Thyroid gland (tissue), 4 donors: ENCODE measurements at regions not wholly inside any gene's neighbourhood (a gene's known extent, or its start where the extent isn't known, plus 50 kb on each side); places are given as distances from the start of the nearest gene placed in this dataset.

ENCODE experiments used
- CTCF ChIP-seq, 6 experiments: fragments of 200-600 bp in 3 of 6; fragments of 450-650 bp in 3 of 6; sonication (generic) in 3 of 6; IDR thresholded peaks; one replicate each; pipeline ENCODE4 v1.5.1; 2016 to 2019; ENCODE audit warnings: antibody characterized with exemption in 6 of 6, mild to moderate bottlenecking in 2 of 6, inconsistent platforms in 1 of 6, moderate library complexity in 1 of 6
- POLR2A ChIP-seq, 2 donors: fragments of 450-650 bp; IDR thresholded peaks; one replicate each; pipeline ENCODE4 v1.6.1; 2017; ENCODE audit warnings: antibody characterized with exemption in 2 of 2, mild to moderate bottlenecking in 2 of 2, moderate library complexity in 1 of 2

DNA sequence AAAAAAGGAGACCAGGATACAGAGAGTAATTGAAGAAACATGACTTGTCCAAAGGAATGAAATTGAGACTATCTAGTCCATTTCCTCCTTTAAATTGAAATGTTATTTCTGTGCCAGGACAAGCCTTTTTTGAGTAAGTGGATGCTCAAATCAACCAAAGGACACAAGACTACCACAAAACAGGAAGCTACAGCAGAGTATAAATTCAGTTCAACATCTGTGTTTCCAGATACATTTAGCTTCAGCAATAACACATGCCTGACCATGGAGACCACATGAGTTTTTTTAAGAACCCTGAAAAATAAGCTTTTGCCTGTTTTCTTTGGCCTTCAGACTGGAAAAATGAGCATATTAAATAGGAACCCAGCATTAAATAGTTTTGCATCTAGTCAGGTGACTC, 707.5 kb downstream of the ZWINT start:
- no peak for TF ChIP-seq CTCF (IDR thresholded peaks at IDR 0.05)
- TF ChIP-seq POLR2A (IDR thresholded peaks at IDR 0.05), result no peak
